HG03103 (cell line): ENCODE measurements at regions not wholly inside any gene's neighbourhood (a gene's known extent, or its start where the extent isn't known, plus 50 kb on each side); places are given as distances from the start of the nearest gene placed in this dataset.
"Not testable (repeated sequence)": the region's sequence is repeated elsewhere in the genome, so short reads cannot be mapped to it uniquely, and the experiment has no call there.

Source experiments
- ATAC-seq: cut with Tn5 transposase; IDR thresholded peaks from one replicate; pipeline ENCODE4 v1.9.1; 2021; ENCODE audit warnings: low read depth; ENCODE audit not compliant: unreplicated experiment

DNA sequence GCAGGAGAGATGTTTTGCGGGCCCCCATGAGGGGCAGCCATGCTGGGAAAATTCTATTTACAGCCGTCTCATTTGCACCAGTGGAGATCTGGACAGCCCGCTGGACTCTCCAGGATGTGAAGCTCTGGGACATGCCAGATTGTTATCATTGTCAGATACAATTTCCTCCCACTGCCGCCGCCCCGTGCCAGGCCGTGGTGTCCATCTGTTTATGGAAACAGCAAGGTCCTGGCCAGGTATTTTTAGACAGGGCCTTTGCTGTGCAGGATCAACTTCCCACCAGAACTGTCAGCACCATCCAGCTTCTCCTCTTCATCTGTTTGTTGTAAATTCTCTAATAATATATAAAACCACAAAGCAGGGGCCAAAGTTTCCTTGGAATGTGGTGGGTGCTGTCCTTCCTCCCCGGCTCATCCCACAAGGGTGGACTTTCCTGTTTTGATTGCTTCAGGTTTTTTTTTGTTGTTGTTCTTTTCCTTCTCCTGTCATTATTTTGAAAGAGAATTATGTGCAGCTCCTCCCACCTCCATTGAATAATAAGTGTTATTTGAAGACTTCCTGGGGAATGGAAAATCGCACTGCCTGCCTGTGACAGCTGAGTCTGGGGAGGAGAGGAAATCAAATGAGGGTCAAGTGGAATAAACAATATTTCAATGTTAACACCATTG lies 398.1 kb downstream of the TNS1 start:
- no peak for ATAC-seq

DNA sequence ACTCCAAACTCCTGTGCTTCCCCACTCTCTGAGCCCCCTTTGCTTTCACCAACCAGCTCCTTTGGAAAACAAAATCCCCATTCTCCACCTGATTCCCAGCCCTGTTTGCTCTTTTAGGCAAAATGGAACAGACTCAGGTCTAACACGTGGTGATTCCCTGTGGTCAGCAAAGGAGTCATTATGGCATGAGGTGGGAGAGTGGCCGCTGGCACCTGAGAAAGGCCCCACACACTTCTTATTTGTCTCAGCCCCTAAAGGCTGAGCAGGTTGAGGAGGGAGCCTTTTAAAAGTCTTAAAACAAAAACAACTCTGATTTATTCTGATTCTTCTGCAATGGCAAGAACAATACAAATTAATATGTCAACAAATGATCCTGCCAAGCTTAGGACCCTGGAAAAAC lies 401.2 kb downstream of the TNS1 start:
- no peak for ATAC-seq

DNA sequence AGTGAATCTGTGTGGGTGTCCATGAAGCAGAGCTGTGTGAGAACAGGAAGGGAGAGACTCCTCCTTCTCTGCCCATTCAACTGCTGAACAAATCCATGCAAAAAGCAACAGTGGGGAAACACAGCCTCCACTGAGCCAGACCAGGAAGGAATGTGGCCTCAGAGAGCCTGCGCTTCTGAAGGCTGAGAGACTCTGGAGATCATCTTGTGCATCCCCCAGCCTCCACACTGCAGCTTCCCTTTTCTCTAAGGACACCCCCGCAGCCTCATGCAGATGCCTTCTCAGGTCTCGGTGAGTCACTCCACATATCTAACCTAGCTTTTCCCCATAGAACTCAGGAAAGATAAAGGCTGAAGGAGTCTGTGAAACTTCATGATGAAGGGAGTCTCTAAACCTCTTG lies 402.9 kb downstream of the TNS1 start:
- ATAC-seq = no peak

DNA sequence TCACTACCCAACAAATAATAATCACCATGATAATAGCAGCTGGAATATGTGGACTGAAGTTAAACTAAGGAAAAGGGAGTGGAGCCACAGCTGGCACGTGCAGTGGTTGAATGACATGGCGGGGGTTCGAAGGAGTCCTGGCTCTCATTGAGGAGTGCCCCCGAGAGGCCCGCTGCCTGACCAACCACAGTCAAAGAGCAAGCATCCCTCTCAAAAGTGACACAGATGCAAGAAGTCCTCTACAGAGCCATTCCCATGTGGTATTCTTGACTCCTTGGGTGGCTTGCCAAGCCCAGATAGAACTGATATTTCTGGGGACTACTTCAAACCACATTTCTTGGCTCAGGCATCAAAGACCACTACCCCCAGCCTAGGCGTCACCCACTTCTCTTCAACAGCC lies 405.1 kb downstream of the TNS1 start:
- ATAC-seq = no peak

GRCh38 chr2:217597145-217597544 lies 405.6 kb downstream of the TNS1 start:
- no peak for ATAC-seq

DNA sequence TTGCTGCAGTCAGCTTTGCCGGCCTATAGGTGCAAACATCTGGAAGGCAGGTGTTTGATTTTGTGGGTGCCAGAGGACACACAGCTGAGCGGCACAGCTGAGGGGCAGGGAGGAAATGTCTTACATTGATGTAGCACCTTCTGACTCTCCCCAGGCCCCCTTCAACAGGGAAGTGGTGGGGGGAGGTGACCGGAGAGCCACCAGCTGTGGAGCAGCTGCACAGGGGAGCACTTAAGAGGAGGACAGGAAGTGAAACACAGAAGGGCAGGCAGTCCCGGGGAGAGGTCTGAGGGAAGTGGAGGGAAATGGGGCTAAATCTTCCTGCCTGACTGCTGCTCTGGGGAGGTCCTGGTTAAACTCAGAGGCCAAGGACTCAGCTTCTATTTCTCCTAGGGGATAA lies 409.1 kb downstream of the TNS1 start:
- ATAC-seq = peak; percentile 71

DNA sequence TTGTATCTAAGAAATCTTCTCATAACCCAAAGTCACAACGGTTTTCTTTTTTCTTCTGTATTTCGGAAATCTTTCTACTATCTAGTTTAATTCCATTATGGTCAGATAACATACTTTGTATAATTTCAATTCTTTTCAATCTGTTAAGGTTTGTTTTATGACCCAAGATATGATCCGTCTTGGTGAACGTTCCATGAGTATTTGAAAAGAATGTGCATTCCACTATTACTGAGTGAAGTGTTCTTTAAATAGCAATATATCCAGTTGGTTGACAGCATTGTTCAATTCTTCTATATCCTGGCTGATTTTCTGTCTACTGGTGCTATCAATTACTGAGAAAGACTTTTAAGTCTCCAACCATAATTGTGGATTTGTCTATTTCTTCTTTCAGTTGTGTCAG lies 414.5 kb downstream of the TNS1 start:
- no peak for ATAC-seq

- no peak for ATAC-seq
Observed at GRCh38 chr2:217585362-217585761, 417.4 kb downstream of the TNS1 start.

GRCh38 chr2:217580407-217580806 lies 422.4 kb downstream of the TNS1 start:
- ATAC-seq = not testable (repeated sequence)

DNA sequence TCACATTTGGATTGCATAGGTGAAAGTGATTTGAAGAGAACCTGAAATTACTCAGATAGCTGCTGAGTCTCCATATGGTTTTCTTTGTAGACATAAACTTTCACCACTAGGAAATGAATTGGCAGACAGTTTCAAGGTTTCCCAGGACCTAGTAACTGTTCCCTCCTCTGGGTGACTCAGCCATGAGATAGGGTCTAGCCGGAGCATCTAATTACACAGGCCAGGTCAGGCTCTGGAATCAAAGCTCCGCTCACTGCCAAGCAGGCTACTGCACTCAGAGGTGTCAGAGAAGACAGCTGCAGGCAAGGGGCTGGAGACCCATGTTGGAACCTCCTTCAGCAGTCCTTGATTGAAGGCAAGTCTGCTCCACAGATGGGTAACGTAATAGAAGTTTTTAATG lies 429.2 kb downstream of the TNS1 start:
- no peak for ATAC-seq

GRCh38 chr2:217570394-217570793 lies 432.4 kb downstream of the TNS1 start:
- no peak for ATAC-seq

DNA sequence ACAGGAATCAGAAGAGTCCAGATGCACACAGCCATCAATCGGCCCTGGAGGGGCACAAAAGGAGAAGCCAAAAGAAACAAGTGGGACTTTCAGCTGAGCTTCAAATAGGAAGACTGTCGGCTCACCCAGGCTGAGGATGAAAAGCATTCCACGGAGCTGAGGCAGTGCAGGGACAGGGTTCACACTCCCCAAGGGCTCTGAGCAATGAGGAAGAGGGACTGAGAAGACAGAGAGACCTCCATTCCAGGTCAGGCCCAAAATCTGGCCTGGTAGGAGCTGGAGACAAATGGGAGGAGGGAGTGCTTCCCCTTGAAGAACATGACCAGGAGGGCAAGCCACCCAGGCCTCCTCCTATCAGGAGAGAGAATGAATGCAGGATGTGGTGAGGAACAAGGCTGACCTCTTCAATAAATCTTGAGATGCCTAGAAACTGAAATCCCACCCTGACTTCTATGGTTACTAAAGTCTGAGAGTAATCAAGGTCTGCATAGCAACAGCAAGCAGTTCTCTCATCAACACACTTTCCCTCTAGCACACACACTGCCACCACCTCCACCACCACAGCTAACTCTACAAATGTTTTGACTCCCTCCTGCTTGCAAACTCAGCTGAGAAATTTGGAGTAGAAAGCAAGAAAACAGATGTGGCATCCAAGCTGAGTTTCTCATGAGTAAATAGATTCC lies 434.4 kb downstream of the TNS1 start:
- no peak for ATAC-seq

DNA sequence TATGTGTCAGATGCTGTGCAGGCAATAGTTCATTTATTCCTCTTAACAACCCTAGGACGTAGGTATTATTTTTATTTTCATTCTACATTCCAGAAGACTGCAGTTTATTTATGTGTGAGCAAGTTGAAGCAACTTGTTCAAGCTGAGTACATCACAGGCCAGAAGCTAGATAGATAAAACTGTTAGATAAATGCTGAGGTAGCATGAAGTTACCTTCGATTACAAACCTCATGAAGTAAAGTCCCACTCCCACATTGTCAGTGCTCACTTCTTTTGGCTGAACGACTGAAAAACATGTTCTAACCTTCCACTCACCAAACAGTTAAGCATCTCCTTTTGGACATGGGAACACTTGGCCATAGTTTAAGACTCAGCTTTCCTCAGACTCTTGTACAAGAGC lies 439.2 kb downstream of the TNS1 start:
- ATAC-seq = no peak

- no peak for ATAC-seq
Observed at GRCh38 chr2:217562871-217563480, 439.8 kb downstream of the TNS1 start.

DNA sequence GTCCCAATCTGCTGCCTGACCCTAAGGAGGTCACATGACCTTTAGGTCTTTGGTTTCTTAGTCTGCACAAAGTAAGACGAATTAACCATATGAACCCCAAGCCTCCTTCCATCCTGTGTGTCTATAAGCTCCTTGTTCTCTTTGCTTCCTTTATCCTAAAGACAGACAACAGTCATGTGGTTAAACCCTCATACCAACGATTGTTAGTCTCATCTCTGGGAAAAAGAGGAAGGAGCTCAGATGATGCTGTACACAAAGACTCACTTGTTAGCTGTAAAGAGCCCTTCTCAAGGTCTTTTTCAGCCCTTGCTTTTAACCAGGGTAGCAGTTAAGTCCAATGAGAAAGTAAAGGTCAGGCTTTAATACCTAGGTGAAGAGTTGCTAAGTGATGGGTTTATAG lies 443.7 kb downstream of the TNS1 start:
- no peak for ATAC-seq

GRCh38 chr2:217555081-217555876 lies 447.5 kb downstream of the TNS1 start:
- ATAC-seq = no peak

DNA sequence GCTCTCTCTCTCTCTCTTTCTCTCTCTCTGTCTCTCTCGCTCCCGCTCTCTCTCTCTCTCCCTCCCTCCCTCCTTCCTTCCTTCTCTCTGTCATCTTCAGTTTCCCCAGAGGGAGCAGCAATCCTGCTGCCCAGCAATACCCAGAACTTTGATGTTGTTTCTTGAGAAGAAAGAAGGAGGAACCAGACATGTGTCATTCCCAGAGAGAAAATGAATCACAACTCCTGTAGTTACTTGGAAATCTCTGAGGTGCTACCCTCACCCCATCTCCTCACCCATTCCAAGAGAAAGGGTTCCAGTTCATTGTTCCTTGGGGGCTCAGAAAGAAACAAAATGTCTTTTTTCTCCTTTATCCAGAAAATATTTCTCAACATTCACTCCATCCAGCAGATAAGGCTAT lies 449.1 kb downstream of the TNS1 start:
- no peak for ATAC-seq

GRCh38 chr2:217553202-217553601 lies 449.6 kb downstream of the TNS1 start:
- no peak for ATAC-seq

DNA sequence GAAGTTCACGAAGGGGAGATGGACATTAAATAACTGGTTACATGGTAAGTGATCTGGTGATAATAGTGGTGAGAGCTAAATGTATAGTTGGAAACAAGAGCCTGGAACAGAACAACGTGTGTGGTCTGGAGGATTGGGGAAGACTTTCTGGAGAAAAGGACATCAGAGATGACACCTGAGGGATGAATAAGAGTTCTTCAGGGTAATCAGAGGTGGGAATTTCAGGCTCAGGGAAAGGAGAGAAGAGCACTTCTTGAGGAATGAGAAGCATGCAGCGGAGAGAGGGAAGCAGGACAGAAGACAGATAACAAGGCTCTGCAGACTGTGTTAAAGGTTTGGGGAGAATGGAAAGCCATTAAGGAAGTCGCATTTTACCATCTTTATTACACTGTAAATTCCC lies 450.7 kb downstream of the TNS1 start:
- ATAC-seq = no peak

DNA sequence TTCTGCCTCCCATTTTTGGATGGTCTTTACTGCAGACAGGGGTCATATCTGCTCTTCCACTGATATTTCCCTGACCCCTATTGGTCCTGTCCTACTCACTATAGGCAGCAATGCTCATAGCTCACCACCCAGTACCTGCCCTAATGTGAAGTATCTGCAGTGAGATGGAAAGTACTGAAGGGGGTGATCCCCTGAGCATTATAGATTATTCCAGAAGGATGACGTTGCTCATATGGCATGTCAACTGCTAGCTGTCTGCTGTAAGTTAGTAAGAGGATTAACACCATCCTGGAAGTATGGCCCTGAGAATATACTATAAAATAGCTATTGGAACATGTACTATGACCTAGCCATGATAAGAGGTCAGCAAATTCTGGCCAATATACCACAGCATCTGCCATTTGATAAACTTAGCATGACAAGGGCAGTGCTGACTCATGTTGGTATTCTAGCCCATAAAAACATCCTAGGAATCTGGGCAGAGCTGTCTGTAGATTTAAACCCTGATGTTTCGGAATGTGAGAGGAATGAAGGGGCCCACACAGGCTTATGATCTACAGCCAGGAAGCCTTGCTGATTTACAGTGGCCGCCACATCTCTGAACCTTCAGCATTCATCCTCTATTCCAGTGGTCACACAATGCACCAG lies 451.4 kb downstream of the TNS1 start:
- ATAC-seq = no peak

GRCh38 chr2:217539126-217539525 lies 463.7 kb downstream of the TNS1 start:
- no peak for ATAC-seq
